GM19452 (cell line): ENCODE measurements at regions not wholly inside any gene's neighbourhood (a gene's known extent, or its start where the extent isn't known, plus 50 kb on each side); places are given as distances from the start of the nearest gene placed in this dataset.
"Not testable (repeated sequence)": the region's sequence is repeated elsewhere in the genome, so short reads cannot be mapped to it uniquely, and the experiment has no call there.

Source experiments
- ATAC-seq: cut with Tn5 transposase; IDR thresholded peaks from one replicate; pipeline ENCODE4 v1.9.1; 2021; ENCODE audit not compliant: unreplicated experiment

- ATAC-seq, result no peak
These were observed 86.3 kb downstream of the NUS1 start for GRCh38 chr6:117761610-117762009.

- peak; percentile 98 for ATAC-seq
These were observed 96.1 kb downstream of the NUS1 start for GRCh38 chr6:117771403-117771802.

GRCh38 chr6:117776441-117776840, 101.2 kb downstream of the NUS1 start:
- ATAC-seq, result no peak

GRCh38 chr6:117781550-117781949, 106.3 kb downstream of the NUS1 start:
- no peak for ATAC-seq

DNA sequence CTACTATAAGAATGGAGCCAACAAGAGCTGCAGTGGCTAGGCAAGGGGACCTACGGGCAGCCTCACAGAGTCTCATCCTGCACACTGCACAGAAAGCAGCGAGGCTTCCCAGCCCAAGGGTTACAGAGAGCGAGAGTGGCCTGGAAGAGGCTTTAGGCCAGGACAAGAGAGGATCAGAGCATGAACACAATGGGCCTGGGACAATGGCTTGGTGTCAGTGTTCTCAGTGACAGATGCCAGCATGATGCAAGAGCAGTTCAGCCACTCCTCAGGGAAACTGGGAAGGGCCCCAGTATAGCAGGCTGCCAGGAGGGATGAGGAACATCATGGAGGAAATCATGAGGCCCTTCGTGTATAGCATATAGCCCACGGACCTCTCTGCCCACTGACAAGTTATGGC, 108.0 kb downstream of the NUS1 start:
- no peak for ATAC-seq

DNA sequence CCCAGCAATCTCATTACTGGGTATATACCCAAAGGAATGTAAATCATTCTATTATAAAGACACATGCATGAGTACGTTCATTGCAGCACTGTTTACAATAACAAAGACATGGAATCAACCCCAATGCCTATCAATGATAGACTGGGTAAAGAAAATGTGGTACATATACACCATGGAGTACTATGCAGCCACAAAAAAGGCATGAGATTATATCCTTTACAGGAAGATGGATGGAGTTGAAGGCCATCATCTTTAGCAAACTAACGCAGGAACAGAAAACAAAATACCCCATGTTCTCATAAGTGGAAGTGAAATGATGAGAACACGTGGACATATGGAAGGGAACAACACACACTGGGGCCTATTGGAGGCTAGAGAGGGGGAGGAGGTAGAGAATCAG, 115.7 kb downstream of the NUS1 start:
- no peak for ATAC-seq

GRCh38 chr6:117795234-117795633, 111.8 kb upstream of the SLC35F1 start:
- ATAC-seq, result no peak

- not testable (repeated sequence) for ATAC-seq
These were observed 108.2 kb upstream of the SLC35F1 start for GRCh38 chr6:117798819-117799218.

GRCh38 chr6:117810269-117810668, 96.8 kb upstream of the SLC35F1 start:
- no peak for ATAC-seq

GRCh38 chr6:117817499-117817898, 89.6 kb upstream of the SLC35F1 start:
- no peak for ATAC-seq

GRCh38 chr6:117817992-117818391, 89.1 kb upstream of the SLC35F1 start:
- ATAC-seq, result no peak

DNA sequence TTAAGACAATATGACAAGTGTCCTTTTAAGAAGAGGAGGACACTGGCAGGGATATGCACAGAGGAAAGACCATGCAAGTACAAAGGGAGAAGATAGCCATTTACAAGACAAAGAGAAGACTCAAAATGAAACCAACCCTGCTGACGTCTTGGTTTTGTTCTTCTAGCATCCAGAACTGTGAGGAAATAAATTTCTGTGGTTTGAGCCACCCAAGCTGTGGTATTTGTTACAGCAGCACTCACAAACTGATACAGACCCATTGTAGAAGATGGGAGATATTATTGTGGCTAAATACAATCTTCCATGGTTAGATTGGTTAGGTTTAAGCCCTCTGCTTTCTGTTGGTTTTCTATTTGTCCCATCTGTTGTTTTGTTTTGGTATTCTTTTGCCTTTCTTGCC, 88.6 kb upstream of the SLC35F1 start:
- no peak for ATAC-seq

DNA sequence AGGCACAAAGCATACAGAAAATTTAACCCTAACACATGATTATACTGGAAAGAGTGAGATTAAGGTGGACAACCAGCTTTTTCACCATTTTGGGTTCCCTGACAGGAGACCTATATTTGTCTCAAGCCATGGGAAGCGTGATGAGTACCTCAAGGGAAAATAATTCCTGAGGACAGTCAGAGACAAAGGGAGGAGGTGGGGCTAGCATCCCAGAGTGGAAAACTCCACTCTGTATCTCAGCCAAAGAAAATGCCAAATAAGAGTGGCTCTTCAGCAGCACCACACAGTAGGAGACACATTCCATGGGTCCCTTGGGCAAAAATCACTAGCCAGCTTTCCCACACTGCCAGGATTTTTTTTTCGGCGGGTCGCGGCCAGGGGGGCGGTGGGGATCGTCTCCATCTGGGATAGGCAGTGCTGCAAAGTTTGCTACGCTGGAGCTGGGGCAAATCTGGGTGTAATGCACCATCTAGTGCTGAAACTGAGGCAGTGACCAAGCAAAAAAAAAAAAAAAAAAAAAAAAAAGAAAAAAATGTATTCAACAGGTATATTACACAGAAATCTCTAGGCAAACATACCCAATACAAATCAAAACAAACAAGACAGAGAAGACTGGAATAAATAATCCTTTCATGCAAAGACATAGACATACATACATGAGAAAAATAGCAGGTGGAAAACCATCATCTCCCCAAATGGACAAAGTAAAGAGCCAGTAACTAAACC, 77.3 kb upstream of the SLC35F1 start:
- ATAC-seq, result no peak

GRCh38 chr6:117837261-117837660, 69.8 kb upstream of the SLC35F1 start:
- ATAC-seq, result no peak

DNA sequence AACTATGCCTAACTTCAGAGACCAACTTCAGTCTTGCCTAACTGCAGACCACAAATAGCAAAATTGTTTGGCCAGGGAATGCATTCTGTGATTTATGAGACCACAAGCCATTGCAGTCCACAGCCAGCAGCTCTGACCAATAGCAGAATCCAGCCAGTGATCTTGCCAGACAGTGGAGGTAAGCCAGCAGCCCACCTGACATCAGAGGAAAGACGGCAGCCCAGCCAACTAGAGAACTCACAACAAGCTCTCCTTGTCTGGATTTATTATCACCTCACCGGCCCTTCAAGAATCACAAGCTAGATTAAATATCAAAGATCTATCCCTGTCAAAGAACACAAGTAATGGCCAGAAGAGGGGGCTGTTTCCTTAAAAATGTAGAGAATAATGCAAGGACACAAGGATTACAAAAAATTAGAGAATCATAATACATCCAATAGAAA, 66.5 kb upstream of the SLC35F1 start:
- no peak for ATAC-seq

DNA sequence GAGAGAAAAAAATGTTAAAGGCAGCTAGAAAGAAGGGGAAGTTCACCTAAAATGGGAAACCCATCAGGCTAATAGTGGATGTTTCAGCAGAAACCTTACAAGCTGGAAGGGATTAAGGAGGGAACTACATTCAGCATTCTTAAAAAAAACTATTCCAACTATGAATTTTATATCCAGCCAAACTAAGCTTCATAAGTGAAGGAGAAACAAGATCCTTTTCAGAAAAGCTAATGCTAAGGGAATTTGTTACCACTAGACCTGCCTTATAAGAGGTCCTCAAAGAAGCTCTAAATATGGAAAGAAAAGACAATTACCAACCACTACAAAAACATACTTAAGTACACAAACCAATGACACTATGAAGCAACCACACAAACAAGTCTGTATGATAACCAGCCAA, 59.2 kb upstream of the SLC35F1 start:
- no peak for ATAC-seq

DNA sequence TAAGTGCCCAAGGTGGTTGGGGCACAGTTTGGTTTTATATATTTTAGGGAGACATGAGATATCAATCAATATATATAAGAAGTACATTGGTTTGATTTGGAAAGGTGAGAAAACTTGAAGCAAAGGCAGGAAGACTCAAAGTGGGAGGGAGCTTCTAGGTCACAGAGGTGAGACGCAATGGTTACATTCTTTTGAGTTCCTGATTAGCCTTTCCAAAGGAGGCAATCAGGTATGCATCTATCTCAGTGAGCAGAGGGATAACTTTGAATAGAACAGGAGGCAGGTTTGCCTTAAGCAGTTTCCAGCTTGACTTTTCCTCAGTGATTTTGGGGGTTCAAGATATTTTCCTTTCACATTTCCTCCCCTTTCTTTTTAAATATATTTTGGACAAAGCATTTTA, 58.0 kb upstream of the SLC35F1 start:
- no peak for ATAC-seq
